LNCAP (cell line): ENCODE measurements at regions not wholly inside any gene's neighbourhood (a gene's known extent, or its start where the extent isn't known, plus 50 kb on each side); places are given as distances from the start of the nearest gene placed in this dataset.

ENCODE experiments used
- TF ChIP-seq, protein P1 (sequence below): fragments of 450-650 bp; IDR thresholded peaks from 2 replicates; pipeline ENCODE4 v1.5.1; 2017; ENCODE audit warnings: mild to moderate bottlenecking

DNA sequence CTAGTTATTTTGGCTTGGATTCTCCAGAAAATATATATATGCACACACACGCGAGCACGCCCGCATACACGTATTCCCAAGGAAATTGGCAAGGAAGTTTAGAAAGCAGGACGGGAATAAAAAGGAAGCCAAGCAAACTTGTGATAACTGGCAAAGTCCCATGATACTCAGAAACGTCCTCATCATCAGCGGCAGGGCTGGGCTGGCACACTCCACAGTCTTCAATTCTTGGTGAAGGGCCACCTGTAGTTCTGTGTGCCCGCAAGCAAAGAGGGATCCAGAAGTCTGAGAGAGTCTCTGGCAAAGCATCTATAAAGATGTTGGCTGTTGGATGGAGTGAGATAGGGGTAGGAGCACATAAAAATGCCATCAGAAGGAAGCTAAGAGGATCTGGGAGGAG is 289.3 kb upstream of the CTNND2 start:
- TF ChIP-seq, protein P1, sequence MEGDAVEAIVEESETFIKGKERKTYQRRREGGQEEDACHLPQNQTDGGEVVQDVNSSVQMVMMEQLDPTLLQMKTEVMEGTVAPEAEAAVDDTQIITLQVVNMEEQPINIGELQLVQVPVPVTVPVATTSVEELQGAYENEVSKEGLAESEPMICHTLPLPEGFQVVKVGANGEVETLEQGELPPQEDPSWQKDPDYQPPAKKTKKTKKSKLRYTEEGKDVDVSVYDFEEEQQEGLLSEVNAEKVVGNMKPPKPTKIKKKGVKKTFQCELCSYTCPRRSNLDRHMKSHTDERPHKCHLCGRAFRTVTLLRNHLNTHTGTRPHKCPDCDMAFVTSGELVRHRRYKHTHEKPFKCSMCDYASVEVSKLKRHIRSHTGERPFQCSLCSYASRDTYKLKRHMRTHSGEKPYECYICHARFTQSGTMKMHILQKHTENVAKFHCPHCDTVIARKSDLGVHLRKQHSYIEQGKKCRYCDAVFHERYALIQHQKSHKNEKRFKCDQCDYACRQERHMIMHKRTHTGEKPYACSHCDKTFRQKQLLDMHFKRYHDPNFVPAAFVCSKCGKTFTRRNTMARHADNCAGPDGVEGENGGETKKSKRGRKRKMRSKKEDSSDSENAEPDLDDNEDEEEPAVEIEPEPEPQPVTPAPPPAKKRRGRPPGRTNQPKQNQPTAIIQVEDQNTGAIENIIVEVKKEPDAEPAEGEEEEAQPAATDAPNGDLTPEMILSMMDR = no peak

DNA sequence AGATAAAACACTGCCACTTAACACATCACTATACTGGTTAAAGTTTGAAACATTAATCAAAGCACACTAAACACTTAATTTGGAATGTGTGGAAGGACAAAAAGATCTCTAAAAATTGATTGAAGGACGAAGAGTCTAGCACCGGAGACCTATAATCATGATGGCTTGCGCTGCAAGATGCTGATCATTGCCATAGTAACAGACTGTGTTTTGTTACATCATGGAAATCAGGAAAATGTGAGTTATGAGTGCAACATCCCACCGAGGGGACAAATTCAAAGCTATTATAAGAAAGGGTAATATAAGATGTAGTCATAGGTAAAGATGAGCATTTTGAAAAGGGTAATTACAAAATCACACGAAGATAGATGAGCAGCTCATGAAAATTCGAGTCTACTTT is 278.8 kb upstream of the CTNND2 start:
- TF ChIP-seq, protein P1 = no peak

DNA sequence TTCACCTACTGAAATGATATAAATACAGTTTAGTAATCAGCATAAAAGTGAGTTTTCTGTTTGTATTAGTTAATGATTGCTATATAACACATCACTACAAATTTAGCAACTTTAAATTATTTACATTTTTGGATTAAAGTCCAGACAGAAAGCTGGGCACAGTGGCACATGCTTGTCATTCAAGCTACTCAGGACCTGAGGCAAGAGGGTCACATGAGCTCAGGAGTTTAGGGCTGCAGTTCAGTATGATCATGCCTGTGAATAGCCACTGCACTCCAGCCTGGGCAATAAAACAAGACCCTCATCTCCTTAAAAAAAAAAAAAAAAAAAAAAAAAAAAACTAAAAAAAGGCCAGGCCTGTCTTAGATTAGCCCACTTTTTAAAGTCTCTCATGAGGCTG is 273.6 kb upstream of the CTNND2 start:
- TF ChIP-seq, protein P1 = no peak

DNA sequence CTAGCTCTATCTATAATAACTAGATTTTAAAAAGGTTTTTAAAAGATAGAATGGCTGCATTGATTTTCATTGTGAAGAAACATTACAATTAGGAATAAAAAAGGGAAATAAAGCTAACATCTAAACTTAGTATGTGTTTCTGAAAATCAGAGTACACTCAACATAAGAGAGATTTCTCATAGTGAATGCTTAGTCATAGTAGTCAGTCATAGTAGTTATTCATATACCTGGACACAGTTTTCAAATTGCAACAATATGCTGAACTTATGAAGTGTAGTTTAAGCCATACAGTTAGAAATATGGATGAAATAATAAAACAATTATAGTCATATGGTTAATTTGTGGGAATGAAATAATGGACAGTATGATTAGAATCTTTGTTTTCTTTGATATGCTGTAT is 273.0 kb upstream of the CTNND2 start:
- TF ChIP-seq, protein P1 = no peak

DNA sequence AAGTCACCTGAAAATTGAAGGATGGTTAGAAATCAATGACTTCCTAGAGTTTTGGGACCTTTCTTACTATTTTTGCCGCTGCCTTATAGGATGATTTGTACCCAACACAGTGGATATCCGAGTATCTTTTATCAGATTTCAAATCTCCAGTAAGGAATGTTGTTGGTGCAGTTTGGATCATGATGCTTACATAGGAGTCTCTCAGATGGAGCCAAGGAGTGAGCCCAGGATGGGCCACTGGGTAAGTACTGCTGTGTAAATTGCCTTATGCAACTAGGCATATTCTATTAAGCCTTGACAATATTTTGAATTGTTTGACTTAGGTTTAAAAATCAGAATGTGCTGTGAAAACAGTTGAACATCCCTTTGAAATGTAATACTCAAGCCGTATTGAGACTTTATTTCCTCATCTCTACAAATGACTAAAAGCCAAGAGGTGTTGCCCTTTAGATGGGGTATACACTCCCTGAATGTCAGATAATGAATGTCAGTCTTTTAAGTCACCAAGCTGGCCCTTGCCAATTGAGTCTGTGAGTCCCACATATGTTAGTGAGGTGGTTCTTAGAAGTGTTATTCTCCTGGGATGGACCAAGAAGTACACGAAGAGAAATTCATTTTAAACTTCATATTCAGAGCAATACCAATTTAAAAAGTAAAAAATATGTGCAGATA is 271.8 kb upstream of the CTNND2 start:
- TF ChIP-seq, protein P1 = no peak

DNA sequence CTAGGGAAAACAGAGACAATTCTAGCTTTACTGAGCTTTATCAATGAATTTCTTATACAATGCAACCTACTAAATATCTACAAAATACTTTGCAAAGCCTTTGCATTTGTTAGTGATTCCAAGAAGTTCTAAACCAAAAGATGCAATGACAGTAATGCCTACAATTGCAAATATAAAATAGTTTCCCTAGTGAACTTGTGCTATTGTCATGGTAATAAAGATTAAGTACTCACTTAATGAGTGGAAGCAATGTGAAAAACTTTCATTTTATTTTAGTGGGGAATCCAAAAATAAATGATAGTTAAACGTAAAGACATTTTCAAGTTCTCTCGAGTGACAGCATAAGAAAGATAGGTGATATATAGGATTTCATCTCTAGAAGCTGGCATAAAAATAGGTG is 270.5 kb upstream of the CTNND2 start:
- TF ChIP-seq, protein P1 = no peak

DNA sequence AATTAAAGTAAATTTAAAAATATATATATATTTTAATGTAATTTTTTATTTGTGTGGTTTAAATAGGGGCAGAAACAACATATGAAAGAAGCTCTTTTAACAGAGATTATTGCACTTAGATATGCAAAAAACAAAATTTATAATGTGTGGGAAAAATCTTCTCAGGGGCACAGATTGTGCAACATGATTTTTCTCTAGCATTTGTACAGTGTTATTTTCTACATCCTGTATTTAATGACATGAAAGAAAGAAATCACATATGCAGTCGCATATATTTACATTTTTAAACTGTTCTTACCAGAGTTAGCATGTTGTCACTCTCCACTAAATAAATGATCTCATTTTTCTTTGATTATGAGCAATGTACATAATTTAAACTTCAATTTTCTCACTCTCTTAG is 265.3 kb upstream of the CTNND2 start:
- TF ChIP-seq, protein P1 = no peak

DNA sequence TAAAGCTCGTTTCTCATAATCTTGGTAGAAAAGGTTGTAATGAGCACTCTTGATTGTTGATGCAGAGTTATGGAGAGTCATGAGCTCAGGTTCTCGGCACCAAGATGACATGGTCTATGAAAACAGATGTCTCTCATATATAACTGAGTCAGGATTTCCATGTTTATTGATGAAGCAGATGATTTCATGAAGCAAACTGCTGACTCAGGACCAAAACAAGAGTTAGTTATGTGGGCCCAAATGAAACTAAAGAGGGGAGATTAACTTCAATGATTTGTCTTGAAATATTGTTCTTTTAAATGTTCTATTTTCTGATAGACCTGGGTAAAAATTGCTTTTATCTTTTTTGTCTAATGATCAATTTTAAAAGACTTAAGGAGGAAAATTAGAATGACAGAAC is 258.6 kb upstream of the CTNND2 start:
- TF ChIP-seq, protein P1 = no peak
